H1 (cell line): ENCODE measurements at regions not wholly inside any gene's neighbourhood (a gene's known extent, or its start where the extent isn't known, plus 50 kb on each side); places are given as distances from the start of the nearest gene placed in this dataset.

Source experiments
- CTCF ChIA-PET: fragments of 300-600 bp; sonication (Branson Sonifier 250); formaldehyde crosslinking; loops from one replicate; lab custom pipeline; 2021; ENCODE audit not compliant: partially characterized antibody; lab: Charles Lee
- POLR2A ChIA-PET: fragments of 300-600 bp; sonication (Branson Sonifier 250); formaldehyde crosslinking; loops from one replicate; lab custom pipeline; 2021; ENCODE audit warnings: inconsistent platforms; ENCODE audit not compliant: partially characterized antibody; lab: Charles Lee
- DNase-seq, 2 experiments: peaks; one replicate each; pipeline versions ENCODE4 v3.0.0 to v3.0.0-alpha.2; 2010 to 2022; ENCODE audit warnings: low spot score in 2 of 2, low read depth in 1 of 2, mixed read lengths in 1 of 2
- FAIRE-seq: peaks from 2 replicates; lab custom pipeline; 2011; peaks lifted over from hg19 to GRCh38; lab: Jason Lieb, UNC
- H2AFZ ChIP-seq: 2 replicates; pipeline ENCODE4 v1.8.1; 2012; ENCODE audit warnings: low read length, inconsistent platforms
- H2AK5ac ChIP-seq: 2 replicates; pipeline ENCODE4 v1.6.1; 2013; ENCODE audit warnings: low read depth, low read length
- H2BK120ac ChIP-seq: replicated peaks from 2 replicates; pipeline ENCODE3; 2013; ENCODE audit warnings: low read depth, low read length, inconsistent platforms
- H2BK12ac ChIP-seq: 2 replicates; pipeline ENCODE4 v1.6.1; 2013; ENCODE audit warnings: low read depth, low read length
- H2BK15ac ChIP-seq: 2 replicates; pipeline ENCODE4 v1.6.1; 2013; ENCODE audit warnings: low read length
- H2BK20ac ChIP-seq: 2 replicates; pipeline ENCODE4 v1.6.1; 2013; ENCODE audit warnings: low read length
- H2BK5ac ChIP-seq: 2 replicates; pipeline ENCODE4 v1.6.1; 2013; ENCODE audit warnings: low read depth, low read length
- H3K14ac ChIP-seq: 2 replicates; pipeline ENCODE4 v1.6.1; 2013; ENCODE audit warnings: inconsistent platforms; ENCODE audit not compliant: insufficient read length
- H3K18ac ChIP-seq: 2 replicates; pipeline ENCODE4 v1.6.1; 2013; ENCODE audit warnings: low read length; ENCODE audit errors: extremely low read depth
- H3K23ac ChIP-seq: 2 replicates; pipeline ENCODE4 v1.6.1; 2013; ENCODE audit warnings: inconsistent platforms; ENCODE audit not compliant: insufficient read length
- H3K23me2 ChIP-seq: 2 replicates; pipeline ENCODE4 v1.6.1; 2013; ENCODE audit warnings: low read depth, low read length
- H3K27ac ChIP-seq: 2 replicates; pipeline ENCODE4 v1.6.1; 2011; ENCODE audit warnings: low read depth, low read length, inconsistent platforms
- H3K27me3 ChIP-seq, 4 experiments: replicated peaks in 1 of 4; 1 replicate in 1 of 4; 2 replicates in 3 of 4; pipeline versions ENCODE4 v1.6.1 to v1.8.1; 2011 to 2013; ENCODE audit warnings: low read length in 3 of 4, mild to moderate bottlenecking in 3 of 4, inconsistent platforms in 2 of 4, mixed read lengths in 2 of 4, moderate library complexity in 1 of 4; ENCODE audit not compliant: control insufficient read depth in 3 of 4, insufficient read depth in 3 of 4; ENCODE audit errors: extremely low read depth in 1 of 4
- H3K36me3 ChIP-seq, 4 experiments: 2 replicates each; pipeline versions ENCODE4 v1.6.1 to v1.8.1; 2011 to 2013; ENCODE audit warnings: mild to moderate bottlenecking in 4 of 4, low read length in 3 of 4, moderate library complexity in 2 of 4, control low read depth in 1 of 4, inconsistent platforms in 1 of 4; ENCODE audit not compliant: insufficient read depth in 4 of 4, control insufficient read depth in 2 of 4
- H3K4ac ChIP-seq: replicated peaks from 2 replicates; pipeline ENCODE3; 2013; ENCODE audit warnings: low read length, low read depth, mixed read lengths, inconsistent platforms; ENCODE audit not compliant: insufficient read length
- H3K4me1 ChIP-seq, 4 experiments: replicated peaks in 1 of 4; 1 replicate in 1 of 4; 2 replicates in 3 of 4; pipeline versions ENCODE4 v1.6.1 to v1.8.1; 2011 to 2013; ENCODE audit warnings: low read length in 3 of 4, inconsistent platforms in 2 of 4, mixed read lengths in 1 of 4; ENCODE audit not compliant: insufficient read depth in 4 of 4, control insufficient read depth in 3 of 4
- H3K4me2 ChIP-seq, 2 experiments: 2 replicates each; pipeline versions ENCODE4 v1.6.1 to v1.8.1; 2011 to 2013; ENCODE audit warnings: low read depth in 2 of 2, low read length in 2 of 2, control low read depth in 1 of 2, inconsistent platforms in 1 of 2, mild to moderate bottlenecking in 1 of 2; ENCODE audit not compliant: insufficient read depth in 1 of 2
- H3K4me3 ChIP-seq, 4 experiments: fragments of 200-600, 300-600 bp in 1 of 4; sonication (generic), shearing (Covaris generic), sonication (Bioruptor Twin) in 1 of 4; 2 replicates each; pipeline versions ENCODE4 v1.5.1 to v1.8.1; 2011 to 2016; ENCODE audit warnings: low read length in 4 of 4, low read depth in 3 of 4, control low read depth in 2 of 4, inconsistent platforms in 2 of 4, mild to moderate bottlenecking in 2 of 4, mixed read lengths in 1 of 4, moderate library complexity in 1 of 4; ENCODE audit not compliant: insufficient read depth in 2 of 4; ENCODE audit errors: extremely low read depth in 1 of 4
- H3K56ac ChIP-seq: replicated peaks from 2 replicates; pipeline ENCODE3; 2013; ENCODE audit warnings: low read depth, mild to moderate bottlenecking, mixed read lengths, low read length, inconsistent platforms; ENCODE audit not compliant: insufficient read length
- H3K79me1 ChIP-seq: 2 replicates; pipeline ENCODE4 v1.6.1; 2013; ENCODE audit warnings: low read depth, low read length, control low read depth
- H3K79me2 ChIP-seq, 2 experiments: 2 replicates each; pipeline versions ENCODE4 v1.6.1 to v1.8.1; 2012 to 2013; ENCODE audit warnings: low read length in 2 of 2, mild to moderate bottlenecking in 2 of 2, inconsistent platforms in 1 of 2; ENCODE audit not compliant: insufficient read depth in 2 of 2, control insufficient read depth in 1 of 2
- H3K9ac ChIP-seq, 4 experiments: replicated peaks in 1 of 4; 1 replicate in 1 of 4; 2 replicates in 3 of 4; pipeline versions ENCODE4 v1.6.1 to v1.8.1; 2011 to 2013; ENCODE audit warnings: low read depth in 3 of 4, low read length in 3 of 4, control low read depth in 2 of 4, mild to moderate bottlenecking in 2 of 4, moderate library complexity in 2 of 4, inconsistent platforms in 1 of 4; ENCODE audit errors: extremely low read depth in 1 of 4
- H3K9me3 ChIP-seq, 2 experiments: 2 replicates each; pipeline versions ENCODE4 v1.6.1 to v1.8.1; 2012 to 2013; ENCODE audit warnings: mild to moderate bottlenecking in 2 of 2, moderate library complexity in 2 of 2, control low read depth in 1 of 2, inconsistent platforms in 1 of 2, low read depth in 1 of 2, low read length in 1 of 2, mixed read lengths in 1 of 2; ENCODE audit not compliant: insufficient read depth in 2 of 2
- H4K20me1 ChIP-seq, 2 experiments: replicated peaks in 1 of 2; 2 replicates each; pipeline versions ENCODE3 to v1.8.1; 2011 to 2013; ENCODE audit warnings: inconsistent platforms in 2 of 2, low read length in 2 of 2, mild to moderate bottlenecking in 1 of 2; ENCODE audit not compliant: insufficient read depth in 2 of 2, control insufficient read depth in 1 of 2
- H4K5ac ChIP-seq: 2 replicates; pipeline ENCODE4 v1.6.1; 2013; ENCODE audit warnings: low read length, low read depth, mixed read lengths, inconsistent platforms; ENCODE audit not compliant: insufficient read length
- H4K8ac ChIP-seq: 2 replicates; pipeline ENCODE4 v1.8.0; 2013; ENCODE audit warnings: mild to moderate bottlenecking, moderate library complexity, low read length, inconsistent platforms; ENCODE audit not compliant: insufficient read depth; ENCODE audit errors: extremely low read depth
- H4K91ac ChIP-seq: replicated peaks from 2 replicates; pipeline ENCODE3; 2013; ENCODE audit warnings: low read length, mixed read lengths, inconsistent platforms; ENCODE audit not compliant: insufficient read length
- BACH1 ChIP-seq: IDR thresholded peaks from 2 replicates; pipeline ENCODE4 v1.6.1; 2012; ENCODE audit warnings: low read length, improper control_type of control experiment
- CBX8 ChIP-seq: fragments of 300-800, 300-1000 bp; sonication (generic); IDR thresholded peaks from 2 replicates; pipeline ENCODE4 v1.7.1; 2016; ENCODE audit warnings: low read depth, low read length, borderline replicate concordance
- CREB1 ChIP-seq: IDR thresholded peaks from 2 replicates; pipeline ENCODE4 v1.6.1; 2012; ENCODE audit warnings: inconsistent platforms
- CTBP2 ChIP-seq: IDR thresholded peaks from 2 replicates; pipeline ENCODE4 v1.7.0; 2011; ENCODE audit warnings: borderline replicate concordance, mild to moderate bottlenecking, moderate library complexity, mixed read lengths, low read length; ENCODE audit not compliant: insufficient read depth, insufficient read length
- HDAC6 ChIP-seq: IDR thresholded peaks from one replicate; pipeline ENCODE4 v1.7.1; 2012; ENCODE audit warnings: low read depth, mild to moderate bottlenecking, inconsistent platforms, low read length, moderate library complexity
- NANOG ChIP-seq: IDR thresholded peaks from 2 replicates; pipeline ENCODE4 v1.6.1; 2011; ENCODE audit warnings: low read length, low read depth, mild to moderate bottlenecking, inconsistent platforms; ENCODE audit not compliant: insufficient read depth, poor library complexity, severe bottlenecking
- POLR2AphosphoS5 ChIP-seq: IDR thresholded peaks from 2 replicates; pipeline ENCODE4 v1.6.1; 2011; ENCODE audit warnings: low read depth, low read length
- RBBP5 ChIP-seq: IDR thresholded peaks from 2 replicates; pipeline ENCODE4 v1.7.1; 2012; ENCODE audit warnings: low read depth, mild to moderate bottlenecking, inconsistent platforms, low read length, moderate library complexity, borderline replicate concordance
- SIRT6 ChIP-seq: IDR thresholded peaks from one replicate; pipeline ENCODE4 v1.7.1; 2012; ENCODE audit warnings: low read length, inconsistent platforms
- SIX5 ChIP-seq: IDR thresholded peaks from 2 replicates; pipeline ENCODE4 v1.6.1; 2011; ENCODE audit warnings: mild to moderate bottlenecking, low read depth, low read length
- SP1 ChIP-seq: IDR thresholded peaks from 2 replicates; pipeline ENCODE4 v1.6.1; 2011; ENCODE audit warnings: low read depth, low read length
- SUZ12 ChIP-seq: fragments of 200-600 bp; sonication (generic); IDR thresholded peaks from 2 replicates; pipeline ENCODE4 v1.6.1; 2012; ENCODE audit warnings: mild to moderate bottlenecking, inconsistent platforms, low read length, moderate library complexity, mixed read lengths
- TCF12 ChIP-seq: IDR thresholded peaks from 2 replicates; pipeline ENCODE4 v1.6.1; 2011; ENCODE audit warnings: low read depth, mild to moderate bottlenecking, low read length
- WGBS, 2 experiments: shearing (Covaris generic) in 1 of 2; methylation state at CpG; one replicate each; pipeline versions ENCODE4 v1.1.6 to v1.1.7; 2013 to 2015; ENCODE audit warnings: low lambda C conversion rate in 2 of 2, mixed read lengths in 2 of 2, inconsistent platforms in 1 of 2, low coverage in 1 of 2, missing lambda C conversion rate in 1 of 2; ENCODE audit not compliant: insufficient replicate concordance in 2 of 2, insufficient coverage in 1 of 2, insufficient read length in 1 of 2; ENCODE audit errors: extremely low coverage in 1 of 2, missing lambda C conversion rate in 1 of 2; 5-methylcytosine and 5-hydroxymethylcytosine counted together

- Histone ChIP-seq H3K23me2 (no peaks in the 10 kb centered on the region; the same call in 1 of the 2 replicates), H3K4me2 (no peak overlapping the region), H2BK20ac (no peak overlapping the region), H2BK120ac (no peak overlapping the region), H3K56ac (no peak overlapping the region), H4K20me1 (no peaks in the 10 kb centered on the region), H3K4ac (no peak overlapping the region), H3K14ac (no peak overlapping the region), H4K5ac (no peak overlapping the region), H4K91ac (no peak overlapping the region), H2BK12ac (no peak overlapping the region), H3K79me2 (no peaks in the 10 kb centered on the region), H3K4me1 (no peaks in the 10 kb centered on the region), H3K79me1 (no peaks in the 10 kb centered on the region), H3K4me3 (no peak overlapping the region), H3K27me3 (no peaks in the 10 kb centered on the region), H3K36me3 (no peaks in the 10 kb centered on the region), H3K9me3 (no peaks in the 10 kb centered on the region), H3K23ac (no peak overlapping the region), H2AK5ac (no peak overlapping the region), H3K18ac (no peak overlapping the region), H4K8ac (no peak overlapping the region), H3K9ac (no peak overlapping the region), H2AFZ (no peak overlapping the region), H2BK5ac (no peak overlapping the region), H2BK15ac (no peak overlapping the region), H3K27ac (no peak overlapping the region)
- no peak for TF ChIP-seq SP1
- TF ChIP-seq CTBP2, result no peak
- TF ChIP-seq TCF12, result no peak
- TF ChIP-seq SUZ12, result no peak
- TF ChIP-seq CREB1, result no peak
- no peak for TF ChIP-seq CBX8
- TF ChIP-seq HDAC6, result no peak
- no peak for TF ChIP-seq BACH1
- no peak for TF ChIP-seq POLR2AphosphoS5
- no peak for TF ChIP-seq SIRT6
- TF ChIP-seq SIX5, result no peak
- no peak for TF ChIP-seq RBBP5
- TF ChIP-seq NANOG, result no peak
- DNase-seq (no peak), FAIRE-seq (no peak)
- POLR2A ChIA-PET, result no interaction called here
- CTCF ChIA-PET, result interaction anchor here (0.9 kb wide), 1 partner anchor 13 kb away, joined by 3 read pairs; no protein-coding TSS in a partner anchor
- WGBS, 2 experiments, result 91% methylated on average over 4 of the region's 4 CpGs; no CpG with 5 or more reads in 1 of the 2 experiments
These were observed 77.0 kb upstream of the ATL2 start for GRCh38 chr2:38454081-38454480.
